ENCODE measurements at regions not wholly inside any gene's neighbourhood (a gene's known extent, or its start where the extent isn't known, plus 50 kb on each side); places are given as distances from the start of the nearest gene placed in this dataset.

GRCh38 chr13:82687884-82688283, 1194.4 kb downstream of the SLITRK1 start:
- H3K9me3 ChIP-seq (ENCODE audit: control insufficient read depth, insufficient read depth, low read length): no peaks in the 10 kb centered on the region
- H3K27me3 ChIP-seq (ENCODE audit: control insufficient read depth, insufficient read depth, low read length): no peaks in the 10 kb centered on the region
- H3K14ac ChIP-seq (replicated peaks; ENCODE audit: low read depth, low read length): no peak overlapping the region
- no peak overlapping the region for H4K5ac ChIP-seq (ENCODE audit: low read depth, low read length)
- no peaks in the 10 kb centered on the region for H4K20me1 ChIP-seq (ENCODE audit: insufficient read depth, low read length)
- BruUV-seq (replicated peaks): no TSS peak
- H3K4me1 ChIP-seq (ENCODE audit: control insufficient read depth, insufficient read depth, low read length): no peaks in the 10 kb centered on the region
- dilution Hi-C loops (cut with HindIII; ENCODE audit: low sequenced_read_pairs, unreplicated experiment) (no loop called here), intact Hi-C loops (cut with micrococcal nuclease) (no loop called here), in situ Hi-C loops (cut with MboI; ENCODE audit: low sequenced_read_pairs) (no loop called here)
- ATAC-seq (ENCODE audit: low read depth) (no peak), DNase-seq (no peak)
- H2AFZ ChIP-seq (replicated peaks; ENCODE audit: low read length, poor library complexity): no peak overlapping the region
- no peak overlapping the region for H3K4ac ChIP-seq (ENCODE audit: low read depth, low read length)
- H3K9ac ChIP-seq (ENCODE audit: low read depth, low read length): no peak overlapping the region
- no peak overlapping the region for H2BK20ac ChIP-seq (ENCODE audit: low read depth, low read length)
- H4K91ac ChIP-seq (ENCODE audit: insufficient read depth, low read depth, low read length): no peak overlapping the region
- no peak overlapping the region for H2AK9ac ChIP-seq (replicated peaks; ENCODE audit: low read depth, low read length, poor library complexity)
- no peak overlapping the region for H3K56ac ChIP-seq (ENCODE audit: extremely low read depth, insufficient read depth, low read length)
- no peak overlapping the region for H2BK5ac ChIP-seq (ENCODE audit: low read depth, low read length, poor library complexity, severe bottlenecking)
- CTCF ChIA-PET: interaction anchor here (1.1 kb wide), 1 partner anchor 1182 kb away, joined by 3 read pairs; no protein-coding TSS in a partner anchor
- no peak overlapping the region for H2AK5ac ChIP-seq (ENCODE audit: low read depth, low read length)
- no peaks in the 10 kb centered on the region for H3K79me1 ChIP-seq (ENCODE audit: low read depth in 1 of 2, low read length in 2 of 2)
- no peak overlapping the region for H3K18ac ChIP-seq (ENCODE audit: low read depth, low read length)
- no peak overlapping the region for H3K27ac ChIP-seq (ENCODE audit: insufficient read depth, low read length)
- H3K4me2 ChIP-seq (ENCODE audit: low read depth, low read length): no peak overlapping the region
- H2BK120ac ChIP-seq (ENCODE audit: low read depth, low read length): no peak overlapping the region
- H3K9me1 ChIP-seq (ENCODE audit: insufficient read depth, low read length): no peaks in the 10 kb centered on the region
- POLR2A ChIA-PET (ENCODE audit: unreplicated experiment): interaction anchor here (0.6 kb wide), 1 partner anchor 760 kb away, joined by 3 read pairs; no protein-coding TSS in a partner anchor
- H3K23ac ChIP-seq (ENCODE audit: low read depth, low read length): no peak overlapping the region
- no peak overlapping the region for H3K4me3 ChIP-seq (ENCODE audit: insufficient read depth, low read depth, low read length)
- no peak overlapping the region for H2BK15ac ChIP-seq (ENCODE audit: low read depth, low read length)
- TF ChIP-seq FOS (IDR thresholded peaks at IDR 0.05; ENCODE audit: low read depth, low read length) (no peak), CTCF (conservative IDR thresholded peaks at IDR 0.05; ENCODE audit: low read depth, low read length) (no peak), RFX5 (IDR thresholded peaks at IDR 0.05; ENCODE audit: low read depth, low read length) (no peak), USF2 (IDR thresholded peaks at IDR 0.05; ENCODE audit: low read depth, low read length) (no peak), MXI1 (IDR thresholded peaks at IDR 0.05; ENCODE audit: borderline replicate concordance, low read depth, low read length) (no peak), RCOR1 (IDR thresholded peaks at IDR 0.05; ENCODE audit: insufficient replicate concordance, low read length) (no peak), POLR2A (IDR thresholded peaks at IDR 0.05; ENCODE audit: low read depth, low read length) (no peak), BHLHE40 (IDR thresholded peaks at IDR 0.05; ENCODE audit: low read depth, low read length) (no peak), MAFK (IDR thresholded peaks at IDR 0.05; ENCODE audit: low read depth, low read length) (no peak), CHD1 (IDR thresholded peaks at IDR 0.05; ENCODE audit: low read depth, low read length) (no peak), NFE2L2 (IDR thresholded peaks at IDR 0.05; ENCODE audit: low read depth, low read length) (no peak), ELK1 (IDR thresholded peaks at IDR 0.05; ENCODE audit: borderline replicate concordance, low read depth, low read length) (no peak), SMC3 (IDR thresholded peaks at IDR 0.05; ENCODE audit: low read depth, low read length) (no peak), CEBPB (IDR thresholded peaks at IDR 0.05; ENCODE audit: low read depth, low read length) (no peak), RAD21 (IDR thresholded peaks at IDR 0.05; ENCODE audit: low read length) (no peak), MAZ (IDR thresholded peaks at IDR 0.05; ENCODE audit: borderline replicate concordance, low read depth, low read length) (no peak)
- H3K36me3 ChIP-seq (ENCODE audit: control insufficient read depth, insufficient read depth, low read length): no peaks in the 10 kb centered on the region
- no peak overlapping the region for H4K8ac ChIP-seq (ENCODE audit: low read depth in 2 of 2, low read length in 2 of 2)

All from IMR-90 (cell line).